SJSA1 (cell line): ENCODE measurements at regions not wholly inside any gene's neighbourhood (a gene's known extent, or its start where the extent isn't known, plus 50 kb on each side); places are given as distances from the start of the nearest gene placed in this dataset.
"Not testable (repeated sequence)": the region's sequence is repeated elsewhere in the genome, so short reads cannot be mapped to it uniquely, and the experiment has no call there.

Experiments used
- DNase-seq, 2 experiments: peaks; one replicate each; pipeline ENCODE4 v3.0.0-alpha.2; 2015 to 2020; ENCODE audit warnings: low spot score in 2 of 2, low read depth in 1 of 2
- H3K27ac ChIP-seq: fragments of 250-450 bp; sonication (Bioruptor Pico); 2 replicates; pipeline ENCODE4 v1.5.1; 2020; ENCODE audit warnings: mild to moderate bottlenecking, moderate library complexity
- H3K27me3 ChIP-seq: fragments of 250-450 bp; sonication (Bioruptor Pico); replicated peaks from 2 replicates; pipeline ENCODE4 v1.5.1; 2020; ENCODE audit warnings: mild to moderate bottlenecking, moderate library complexity
- H3K36me3 ChIP-seq: fragments of 250-450 bp; sonication (Bioruptor Pico); 2 replicates; pipeline ENCODE4 v1.5.1; 2020; ENCODE audit warnings: mild to moderate bottlenecking
- H3K4me1 ChIP-seq: fragments of 250-450 bp; sonication (Bioruptor Pico); replicated peaks from 2 replicates; pipeline ENCODE4 v1.6.1; 2021; ENCODE audit warnings: mild to moderate bottlenecking
- H3K4me3 ChIP-seq: fragments of 250-450 bp; sonication (Bioruptor Pico); 2 replicates; pipeline ENCODE4 v1.5.1; 2020; ENCODE audit warnings: mild to moderate bottlenecking
- H3K9me3 ChIP-seq: fragments of 250-450 bp; sonication (Bioruptor Pico); replicated peaks from 2 replicates; pipeline ENCODE4 v1.5.1; 2020; ENCODE audit warnings: mild to moderate bottlenecking

DNA sequence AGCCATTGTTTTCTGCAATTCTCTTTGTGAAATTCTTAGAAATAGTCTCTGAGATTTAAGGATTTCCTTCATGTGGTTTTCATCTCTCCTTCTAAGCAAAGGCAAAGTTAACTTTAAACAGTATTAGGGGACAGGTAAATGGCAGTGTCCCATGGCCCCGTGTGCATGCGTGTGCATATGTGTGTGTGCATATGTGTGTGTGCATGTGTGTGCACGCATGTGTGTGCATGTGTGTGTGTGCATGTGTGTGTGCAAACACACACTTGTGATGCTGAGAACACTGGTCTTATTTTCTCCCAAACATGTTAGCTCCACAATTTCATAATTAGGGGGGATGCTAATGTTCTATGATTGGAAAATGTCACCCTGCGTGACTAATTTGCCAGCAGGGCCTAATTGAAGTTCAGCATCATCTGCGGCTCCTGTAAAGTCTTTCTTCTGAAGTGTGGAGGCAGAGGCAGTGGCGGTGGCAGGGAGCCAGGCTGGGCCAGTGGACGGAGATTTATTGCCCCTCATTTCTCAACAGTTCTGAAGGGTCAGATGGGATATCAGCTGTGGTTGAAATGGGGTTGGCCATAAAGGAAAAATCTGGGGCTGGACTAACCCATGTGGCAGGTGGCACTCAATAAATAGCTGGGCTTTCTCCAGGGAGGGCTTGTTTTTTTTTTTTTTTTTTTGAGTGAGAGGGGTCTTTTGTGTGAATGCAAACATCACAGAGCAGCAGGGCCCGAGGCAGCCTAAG, 289.3 kb upstream of the PODXL start:
- H3K4me1 ChIP-seq, result peaks cover 18% of the 10 kb centered on the region
- no peak overlapping the region for H3K4me3 ChIP-seq
- H3K9me3 ChIP-seq, result no peaks in the 10 kb centered on the region
- no peak overlapping the region for H3K27ac ChIP-seq
- no peaks in the 10 kb centered on the region for H3K36me3 ChIP-seq
- H3K27me3 ChIP-seq, result 0 out of 2 replicates have a peak, but pooled peaks cover 3% of the 10 kb centered on the region
- DNase-seq, result no peak

DNA sequence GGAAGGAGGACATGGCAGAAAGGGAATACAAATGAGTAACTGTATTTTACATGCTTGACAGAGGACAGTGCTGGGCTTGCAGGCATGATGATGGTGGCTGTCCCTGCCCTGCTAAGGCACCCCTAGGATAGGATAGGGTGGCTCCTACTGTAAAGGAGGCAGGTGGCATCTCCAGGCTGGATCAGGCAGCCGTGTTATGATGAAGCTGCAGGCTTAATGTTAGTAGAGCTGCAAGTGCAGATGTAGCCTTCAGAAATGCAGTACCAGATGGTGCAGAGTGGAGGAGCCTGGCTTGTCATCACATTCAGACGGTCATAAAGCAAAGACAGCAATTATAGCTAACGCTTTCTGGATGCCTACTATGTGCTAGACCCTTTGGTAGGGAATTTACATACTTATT, 287.9 kb upstream of the PODXL start:
- H3K4me1 ChIP-seq, result peaks cover 18% of the 10 kb centered on the region
- no peak overlapping the region for H3K4me3 ChIP-seq
- no peaks in the 10 kb centered on the region for H3K9me3 ChIP-seq
- H3K27me3 ChIP-seq, result 0 out of 2 replicates have a peak, but pooled peaks cover 3% of the 10 kb centered on the region
- H3K27ac ChIP-seq, result no peak overlapping the region
- no peaks in the 10 kb centered on the region for H3K36me3 ChIP-seq
- DNase-seq, result no peak

DNA sequence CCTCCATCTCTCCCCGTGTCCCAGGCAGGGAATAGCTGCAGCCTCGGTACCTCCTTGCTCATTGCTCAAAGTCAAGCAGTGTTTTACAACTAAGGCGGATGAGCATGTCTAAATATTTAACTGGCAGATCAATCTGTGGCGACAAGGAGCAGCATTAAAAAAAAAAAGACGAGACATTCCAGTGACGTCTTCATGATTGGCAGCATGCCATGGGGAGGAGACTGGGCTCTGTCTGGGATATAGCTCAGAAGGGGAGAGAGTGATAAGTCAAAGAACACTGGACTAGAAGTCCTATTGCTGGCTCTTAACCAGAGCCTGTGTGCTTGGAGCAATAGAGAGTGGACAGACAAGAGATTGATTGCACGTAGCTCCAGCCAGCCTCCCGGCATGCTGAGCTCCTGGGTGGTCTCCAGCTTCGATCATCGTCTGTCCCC, 287.5 kb upstream of the PODXL start:
- peak in 1 of 2 experiments; percentile 43 for DNase-seq
- Histone ChIP-seq H3K4me3 (no peak overlapping the region), H3K27me3 (0 out of 2 replicates have a peak, but pooled peaks cover 5% of the 10 kb centered on the region)

DNA sequence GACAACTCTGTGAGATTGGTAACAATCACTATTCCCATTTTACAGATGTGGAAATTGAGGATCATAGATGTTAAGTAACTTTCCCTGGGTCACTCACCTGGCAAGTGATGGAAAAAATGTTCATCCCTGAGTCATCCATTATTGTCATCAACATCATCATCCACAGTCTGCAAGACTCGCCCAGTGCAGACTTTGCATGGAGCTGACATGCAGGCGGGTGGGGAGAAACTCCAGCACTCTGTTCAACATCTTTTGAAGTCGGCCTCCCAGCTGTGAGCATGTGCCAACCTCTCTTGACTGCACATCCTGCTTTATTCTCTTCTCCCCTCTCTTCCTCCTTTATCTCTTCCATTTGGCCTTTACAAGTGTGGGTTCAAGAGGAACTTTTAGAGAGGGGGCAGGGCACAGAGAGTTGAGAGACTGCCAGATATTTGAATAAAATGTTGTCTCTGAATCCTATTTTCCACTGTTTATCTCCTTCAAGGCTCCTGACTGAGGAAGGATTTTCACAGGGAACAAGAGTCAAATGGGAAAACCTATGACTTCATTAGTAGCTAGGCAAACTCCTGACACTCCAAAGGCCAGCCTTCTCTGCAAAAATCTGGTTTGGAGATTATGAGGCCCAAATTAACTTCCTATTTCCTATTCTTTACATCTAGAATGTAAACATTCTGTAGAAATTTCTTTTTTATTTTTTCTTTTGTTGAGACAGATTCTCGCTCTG, 283.7 kb upstream of the PODXL start:
- Histone ChIP-seq H3K27me3 (peaks cover 7% of the 10 kb centered on the region; the same call in 1 of the 2 replicates), H3K4me3 (no peak overlapping the region), H3K36me3 (no peaks in the 10 kb centered on the region), H3K27ac (no peak overlapping the region), H3K9me3 (no peaks in the 10 kb centered on the region), H3K4me1 (peaks cover 15% of the 10 kb centered on the region)
- no peak for DNase-seq

More for the DNA sequence above, 287.5 kb upstream of the PODXL start:
- Histone ChIP-seq H3K9me3 (no peaks in the 10 kb centered on the region), H3K27ac (no peak overlapping the region), H3K36me3 (no peaks in the 10 kb centered on the region), H3K4me1 (peaks cover 18% of the 10 kb centered on the region)

DNA sequence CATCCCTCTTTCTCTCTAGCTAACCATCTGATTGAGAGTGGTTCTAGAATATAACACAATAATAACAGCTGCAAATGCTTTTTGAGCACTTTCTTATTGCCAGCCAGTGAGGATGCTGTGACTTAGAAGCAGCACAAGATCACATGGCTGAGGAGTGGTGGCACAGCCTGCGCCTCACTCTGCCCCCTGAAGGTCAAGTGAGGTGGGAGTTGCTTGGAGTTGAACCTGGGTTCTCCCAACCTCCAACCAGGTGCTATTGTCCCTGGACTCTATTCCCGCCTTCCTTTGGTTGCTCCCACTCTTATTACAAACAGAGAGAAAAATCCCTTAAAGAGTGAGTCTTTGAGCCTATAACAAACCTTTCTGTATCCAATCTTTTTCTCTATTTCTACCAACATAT, 280.3 kb upstream of the PODXL start:
- no peaks in the 10 kb centered on the region for H3K36me3 ChIP-seq
- DNase-seq, result no peak
- peaks cover 7% of the 10 kb centered on the region; the same call in 1 of the 2 replicates for H3K27me3 ChIP-seq
- no peak overlapping the region for H3K4me3 ChIP-seq
- no peaks in the 10 kb centered on the region for H3K9me3 ChIP-seq
- no peaks in the 10 kb centered on the region for H3K4me1 ChIP-seq
- H3K27ac ChIP-seq, result no peak overlapping the region

DNA sequence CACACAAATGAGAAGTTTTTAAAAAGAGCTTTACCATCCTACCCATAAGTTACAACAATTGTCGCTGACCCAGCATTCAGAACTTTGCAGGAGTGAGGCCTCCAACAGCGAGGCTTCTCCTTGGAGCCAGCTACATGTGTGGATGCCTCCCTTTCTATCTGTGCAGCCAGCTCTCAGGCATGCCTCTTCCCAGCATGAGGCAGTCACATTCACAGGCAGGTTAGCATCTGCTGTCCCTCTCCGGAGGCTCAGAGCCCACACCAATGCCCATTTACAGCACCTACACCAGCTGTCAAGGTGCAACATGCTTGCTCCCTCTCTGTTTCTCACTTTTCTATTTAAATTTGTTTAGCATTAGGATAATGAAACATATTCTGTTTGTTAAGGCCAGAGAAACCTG, 278.7 kb upstream of the PODXL start:
- Histone ChIP-seq H3K4me3 (no peak overlapping the region), H3K9me3 (no peaks in the 10 kb centered on the region), H3K4me1 (no peaks in the 10 kb centered on the region), H3K27ac (no peak overlapping the region), H3K27me3 (peaks cover 7% of the 10 kb centered on the region; the same call in 1 of the 2 replicates), H3K36me3 (no peaks in the 10 kb centered on the region)
- no peak for DNase-seq

DNA sequence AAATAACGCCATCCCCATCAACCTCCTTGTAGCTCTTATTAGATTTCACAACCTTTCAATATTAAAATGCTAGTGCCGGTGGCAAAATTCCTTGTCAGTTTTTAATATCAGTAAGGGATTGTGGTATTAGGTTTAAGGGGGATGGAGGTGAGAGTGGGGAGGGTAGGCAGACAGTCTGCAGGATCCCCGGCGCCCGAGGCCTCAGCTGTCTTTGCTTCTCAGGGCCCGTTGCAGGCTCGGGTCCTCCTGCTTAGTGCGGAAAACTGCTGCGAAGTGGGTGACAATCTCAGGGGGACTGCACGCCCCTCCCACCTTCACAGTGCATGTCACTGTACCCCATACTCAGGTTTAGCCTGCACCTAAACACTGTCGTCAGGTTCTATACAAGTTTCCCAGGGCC, 274.3 kb upstream of the PODXL start:
- Histone ChIP-seq H3K4me1 (no peaks in the 10 kb centered on the region), H3K36me3 (no peaks in the 10 kb centered on the region), H3K27ac (no peak overlapping the region), H3K9me3 (no peaks in the 10 kb centered on the region), H3K4me3 (no peak overlapping the region), H3K27me3 (no peaks in the 10 kb centered on the region; the same call in 1 of the 2 replicates)
- no peak for DNase-seq

DNA sequence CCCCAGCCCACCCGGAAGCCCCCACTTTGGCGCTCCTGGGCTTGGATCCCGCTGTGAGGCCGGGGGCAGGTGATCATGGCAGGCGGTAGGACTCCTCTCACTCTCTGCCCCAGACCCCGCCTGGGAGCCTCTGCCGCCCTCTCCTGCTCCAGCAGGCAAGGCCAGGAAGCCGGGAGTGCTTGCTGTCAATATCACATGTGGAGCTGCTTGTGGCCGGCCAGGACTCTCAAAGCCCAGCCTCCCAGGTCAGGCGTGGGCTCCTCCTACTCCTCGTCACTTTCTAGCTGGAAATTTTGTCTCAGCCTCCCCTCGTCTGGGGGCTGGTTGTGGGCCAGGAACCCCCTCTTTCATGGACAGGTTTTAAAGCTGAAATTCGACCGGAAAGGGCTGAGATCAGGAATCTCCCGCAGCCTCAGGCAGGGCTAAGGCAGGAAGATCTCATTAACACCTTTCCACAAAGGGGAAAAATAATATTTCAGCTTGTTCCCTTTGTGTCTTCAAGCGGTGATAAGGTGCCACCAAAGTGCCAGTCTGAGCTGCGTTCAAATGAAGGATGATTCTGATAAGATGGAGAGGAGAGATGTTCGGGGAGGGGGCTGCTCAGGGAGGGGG, 273.6 kb upstream of the PODXL start:
- Histone ChIP-seq H3K4me1 (no peaks in the 10 kb centered on the region), H3K27ac (no peak overlapping the region), H3K27me3 (no peaks in the 10 kb centered on the region; the same call in 1 of the 2 replicates), H3K36me3 (no peaks in the 10 kb centered on the region), H3K4me3 (no peak overlapping the region), H3K9me3 (no peaks in the 10 kb centered on the region)
- no peak for DNase-seq

DNA sequence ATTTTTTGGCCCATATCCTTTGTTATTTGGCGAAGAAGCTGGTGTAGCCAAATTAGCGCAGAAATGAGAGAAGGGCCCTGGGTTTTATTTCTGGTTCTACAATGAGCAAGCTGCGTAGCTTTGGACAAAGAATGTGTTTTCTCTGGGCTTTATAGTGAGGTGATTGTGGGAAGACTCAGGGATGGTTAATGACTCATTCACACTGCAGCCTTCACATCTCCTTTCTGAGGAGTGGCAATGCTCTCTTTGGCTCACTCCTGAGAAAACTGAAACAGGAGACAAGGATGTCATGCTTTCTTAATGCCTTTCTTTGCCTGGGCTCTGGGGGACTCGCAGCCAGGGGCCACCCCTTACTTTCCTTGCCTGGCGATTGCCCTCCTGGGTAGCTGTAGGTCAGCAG, 271.0 kb upstream of the PODXL start:
- Histone ChIP-seq H3K9me3 (no peaks in the 10 kb centered on the region), H3K36me3 (no peaks in the 10 kb centered on the region), H3K27ac (peak overlapping the region; percentile 23; the same call in 1 of the 2 replicates), H3K27me3 (no peaks in the 10 kb centered on the region; the same call in 1 of the 2 replicates), H3K4me1 (no peaks in the 10 kb centered on the region), H3K4me3 (no peak overlapping the region)
- peak in 1 of 2 experiments; percentile 11 for DNase-seq

DNA sequence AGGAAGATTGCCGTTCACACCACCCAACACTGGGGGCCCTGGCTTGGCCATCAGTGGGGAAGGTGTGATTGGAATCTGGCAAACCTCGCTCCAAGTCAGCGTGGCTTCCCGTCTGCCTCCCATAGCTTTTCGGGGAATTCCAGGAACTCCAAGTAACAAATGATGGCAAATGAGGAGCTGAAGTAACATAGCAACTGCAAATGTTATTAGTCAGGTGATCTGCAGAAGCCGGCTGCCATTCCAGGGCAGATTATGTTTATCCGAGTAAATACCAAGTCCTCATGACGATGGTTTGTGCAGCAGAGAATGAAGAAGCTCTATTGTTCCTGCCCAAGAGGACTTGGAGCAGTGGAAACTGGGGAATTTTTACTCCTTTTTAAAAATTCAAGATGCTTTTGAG, 270.5 kb upstream of the PODXL start:
- no peaks in the 10 kb centered on the region; the same call in 1 of the 2 replicates for H3K27me3 ChIP-seq
- no peaks in the 10 kb centered on the region for H3K36me3 ChIP-seq
- H3K4me1 ChIP-seq, result no peaks in the 10 kb centered on the region
- peak overlapping the region; percentile 23; the same call in 1 of the 2 replicates for H3K27ac ChIP-seq
- DNase-seq, result peak in 1 of 2 experiments; percentile 27
- no peak overlapping the region for H3K4me3 ChIP-seq
- H3K9me3 ChIP-seq, result no peaks in the 10 kb centered on the region

DNA sequence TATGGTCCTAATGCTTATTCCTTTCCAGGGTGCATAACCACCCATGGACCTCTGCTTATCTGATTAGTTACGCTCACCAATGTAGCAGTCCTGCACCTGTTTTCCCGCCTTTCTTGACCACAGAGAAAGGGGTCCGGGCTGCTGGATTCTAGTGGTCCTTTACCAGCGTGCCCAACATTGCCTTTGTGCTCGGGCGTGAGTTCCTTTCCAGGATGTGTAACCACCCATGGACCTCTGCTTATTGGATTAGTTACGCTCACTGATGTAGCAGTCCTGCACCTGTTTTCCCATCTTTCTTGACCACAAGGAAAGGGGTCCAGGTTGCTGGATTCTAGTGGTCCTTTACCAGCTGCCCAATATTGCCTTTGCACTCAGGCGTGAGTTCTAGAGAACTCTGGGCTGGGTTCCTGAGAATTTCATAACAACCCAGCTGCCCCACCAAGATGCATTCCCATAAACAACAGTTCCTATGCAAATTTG, 267.6 kb upstream of the PODXL start:
- H3K36me3 ChIP-seq, H3K9me3 ChIP-seq, DNase-seq, H3K27me3 ChIP-seq, H3K4me3 ChIP-seq, H3K4me1 ChIP-seq, H3K27ac ChIP-seq: not testable (repeated sequence)

DNA sequence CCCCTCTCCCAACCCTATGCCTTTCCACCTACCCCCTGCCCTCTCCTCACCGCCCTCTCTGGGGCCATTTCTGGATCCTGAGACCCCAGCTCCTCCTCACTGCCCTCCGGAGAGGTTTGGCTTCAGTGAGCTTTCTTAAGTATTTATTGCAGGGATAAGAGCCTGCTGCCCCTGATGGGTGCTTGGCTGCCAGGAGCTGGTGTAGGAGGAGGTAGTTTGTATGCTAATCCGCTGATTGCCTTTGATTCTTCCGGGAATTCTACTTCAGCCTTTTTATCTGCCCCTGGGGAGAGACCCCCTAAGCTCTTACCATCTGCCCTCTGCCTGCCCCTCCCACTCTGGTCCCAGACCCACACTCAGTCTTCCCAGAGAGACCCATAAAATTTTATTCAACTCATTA, 263.5 kb upstream of the PODXL start:
- no peak for DNase-seq
- Histone ChIP-seq H3K4me3 (no peak overlapping the region), H3K9me3 (no peaks in the 10 kb centered on the region), H3K27me3 (0 out of 2 replicates have a peak, but pooled peaks cover 5% of the 10 kb centered on the region), H3K36me3 (no peaks in the 10 kb centered on the region), H3K27ac (no peak overlapping the region), H3K4me1 (no peaks in the 10 kb centered on the region)

DNA sequence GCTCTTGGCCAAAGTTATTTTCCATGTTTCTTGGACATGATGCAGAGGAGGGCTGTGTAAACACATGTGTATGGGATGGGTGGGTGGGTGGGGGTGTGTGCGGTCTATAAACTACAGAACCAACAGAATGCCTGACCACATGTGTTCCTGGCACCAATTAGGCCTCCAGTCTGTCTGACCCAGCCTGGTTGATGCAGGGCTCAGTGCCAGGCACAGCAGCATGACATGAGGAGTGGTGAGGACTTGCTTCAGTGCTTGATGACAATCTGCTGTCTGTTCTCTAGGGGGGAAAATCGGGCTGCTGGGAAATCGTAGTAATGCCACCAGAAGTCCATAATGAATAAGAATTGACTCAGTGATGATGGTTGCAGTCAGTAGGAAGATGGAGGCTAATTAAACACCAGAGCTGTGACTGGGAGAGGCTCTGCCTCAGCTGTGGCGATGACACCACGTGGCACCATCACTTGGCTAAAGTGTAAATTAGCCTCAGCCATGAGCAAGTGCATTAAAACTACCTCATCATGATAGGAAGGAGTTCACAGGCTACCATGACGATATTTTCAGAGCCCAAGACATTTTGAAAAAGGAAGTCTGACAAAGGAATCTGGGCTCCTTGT, 260.1 kb upstream of the PODXL start:
- Histone ChIP-seq H3K4me3 (no peak overlapping the region), H3K36me3 (no peaks in the 10 kb centered on the region), H3K27ac (no peak overlapping the region), H3K27me3 (0 out of 2 replicates have a peak, but pooled peaks cover 8% of the 10 kb centered on the region), H3K4me1 (no peaks in the 10 kb centered on the region), H3K9me3 (no peaks in the 10 kb centered on the region)
- no peak for DNase-seq
